Heart right ventricle (tissue), 16 donors: ENCODE measurements at regions not wholly inside any gene's neighbourhood (a gene's known extent, or its start where the extent isn't known, plus 50 kb on each side); places are given as distances from the start of the nearest gene placed in this dataset.

ENCODE experiments used
- ATAC-seq, 8 donors: fragments of 200-7000 bp; cut with Tn5 transposase; one replicate each; pipeline ENCODE4 v1.9.1; 2020; ENCODE audit warnings: mild to moderate bottlenecking in 8 of 8, moderate library complexity in 8 of 8, moderate number of reproducible peaks in 1 of 8
- DNase-seq, 2 donors: peaks; one replicate each; pipeline ENCODE4 v3.0.0-alpha.2; 2020
- H3K27ac ChIP-seq, 10 donors: fragments of 200-600 bp; sonication (generic) in 2 of 10; one replicate each; pipeline versions ENCODE4 v1.5.0 to v1.8.0; 2020 to 2022; ENCODE audit warnings: mild to moderate bottlenecking in 3 of 10
- H3K27me3 ChIP-seq, 7 donors: fragments of 200-600 bp; one replicate each; pipeline ENCODE4 v1.8.0; 2021 to 2022; ENCODE audit warnings: mild to moderate bottlenecking in 2 of 7
- H3K36me3 ChIP-seq, 9 donors: fragments of 200-600 bp; sonication (generic) in 1 of 9; one replicate each; pipeline versions ENCODE4 v1.5.0 to v1.8.0; 2020 to 2022; ENCODE audit warnings: mild to moderate bottlenecking in 2 of 9
- H3K4me1 ChIP-seq, 9 donors: fragments of 200-600 bp; sonication (generic) in 1 of 9; one replicate each; pipeline versions ENCODE4 v1.5.0 to v1.8.0; 2020 to 2022; ENCODE audit warnings: mild to moderate bottlenecking in 4 of 9
- H3K4me3 ChIP-seq, 10 donors: fragments of 200-600 bp; sonication (generic) in 2 of 10; one replicate each; pipeline versions ENCODE4 v1.5.0 to v1.8.0; 2020 to 2022; ENCODE audit warnings: mild to moderate bottlenecking in 7 of 10, moderate library complexity in 2 of 10
- H3K9me3 ChIP-seq, 11 donors: fragments of 200-600 bp in 10 of 11; sonication (generic) in 2 of 11; one replicate each; pipeline versions ENCODE4 v1.5.0 to v1.8.0; 2013 to 2022; ENCODE audit warnings: mild to moderate bottlenecking in 2 of 11, control low read depth in 1 of 11, moderate library complexity in 1 of 11
- CTCF ChIP-seq, 9 donors: fragments of 200-600 bp; sonication (generic) in 2 of 9; IDR thresholded peaks; one replicate each; pipeline versions ENCODE4 v1.5.0 to v1.8.0; 2021 to 2022; ENCODE audit warnings: antibody characterized with exemption in 9 of 9, mild to moderate bottlenecking in 5 of 9, moderate library complexity in 1 of 9
- WGBS, 2 donors: extraction: QIAGEN DNeasy Blood & Tissue Kit; methylation state at CpG; one replicate each; pipeline ENCODE4 v1.1.7; 2013; ENCODE audit warnings: inconsistent platforms in 1 of 2; 5-methylcytosine and 5-hydroxymethylcytosine counted together
- intact Hi-C, 10 donors: fragments of 100-400 bp; cut with DNase I; formaldehyde crosslinking; loops; one replicate each; pipeline versions ENCODE4 v1.11.1 to v1.14.2; 2022
- donor health status: Arrhythmogenic right ventricular cardiomyopathy.
- donor health status: ischemic (EF 13 %, LVEDD 7.1; RV severe dilation, severe dysfunction).
- donor health status: healthy with polysubstance abuse.
- donor health status: DM: no; HTN: yes; CAD: no.
- donor health status: DM: no; HTN: no; CAD: no.
- donor health status: ischemic (EF 25% LVEDD 6.9; RV normal size, moderate dysfunction).
- donor health status: ischemic (EF 25% LVEDD 5.7; RV mildly dilated, moderate dysfunction).
- donor health status: healthy.
- donor health status: DM: yes; HTN: yes; CAD: no.
- donor health status: Ischemic cardiomyopathy.
- donor health status: ischemic (EF 35%, LVEDD 5.7; RV mildly dilated, moderate dysfunction).
- donor health status: nonischemic (EF 11% LVEDD 7.7; RV severe dilation, severe dysfunction).
- donor health status: DM: yes; HTN: yes; CAD: no.
- donor health status: PGD.
- donor health status: ischemic (EF 29% LVEDD 5.4; RV normal size, mild dysfunction).
- donor health status: nonischemic (EF 23%, LVEDD 6.1; RV moderate dilation, normal function).

GRCh38 chr11:76607431-76607830 is 63.1 kb downstream of the LRRC32 start:
- WGBS, 2 donors, result 98 to 100% methylated on average over 2 of the region's 2 CpGs
- Histone ChIP-seq H3K27me3 (no peaks in the 10 kb centered on the region), H3K4me1 (peaks cover 35 to 77% (median 61%) of the 10 kb centered on the region in 9 donors), H3K27ac (peak overlapping the region in 1 of 10 donors; percentile 64), H3K36me3 (no peaks in the 10 kb centered on the region), H3K9me3 (no peaks in the 10 kb centered on the region), H3K4me3 (no peak overlapping the region)
- intact Hi-C loops, result loop anchor here in 1 of 10 donors (5.0 kb wide), 1 partner anchor 35 kb away; no protein-coding TSS in a partner anchor
- ATAC-seq, result no peak
- DNase-seq, result no peak
- TF ChIP-seq CTCF (IDR thresholded peaks at IDR 0.05), result no peak

GRCh38 chr11:76605338-76606074 is 65.0 kb downstream of the LRRC32 start:
- ATAC-seq (no peak), DNase-seq (peak in 1 of 2 donors; percentile 6)
- H3K27ac ChIP-seq, result peak overlapping the region in 8 of 10 donors; percentile 20 to 88 (median 64)
- H3K4me1 ChIP-seq, result peaks cover 26 to 67% (median 57%) of the 10 kb centered on the region in 9 donors
- intact Hi-C loops, result loop anchor here in 1 of 10 donors (5.0 kb wide), 1 partner anchor 33 kb away; no protein-coding TSS in a partner anchor
- WGBS, 2 donors, result 81 to 86% methylated on average over 8 of the region's 8 CpGs
- H3K27me3 ChIP-seq, result no peaks in the 10 kb centered on the region
- no peaks in the 10 kb centered on the region for H3K9me3 ChIP-seq
- no peak overlapping the region for H3K4me3 ChIP-seq
- H3K36me3 ChIP-seq, result no peaks in the 10 kb centered on the region
- no peak for TF ChIP-seq CTCF (IDR thresholded peaks at IDR 0.05)

GRCh38 chr11:76604626-76605241 is 65.8 kb downstream of the LRRC32 start:
- DNase-seq, result peak; percentile 68 to 84
- no peaks in the 10 kb centered on the region for H3K27me3 ChIP-seq
- peak overlapping the region in 9 of 10 donors; percentile 6 to 88 (median 73) for H3K27ac ChIP-seq
- peaks cover 26 to 59% (median 49%) of the 10 kb centered on the region in 9 donors for H3K4me1 ChIP-seq
- intact Hi-C loops, result loop anchor here in 3 of 10 donors (5.0 kb wide), 2 partner anchors 32 to 68 kb away; partner anchors contain the start of gene LRRC32 (in 2 of the 3)
- ATAC-seq, result peak; percentile 61 to 82 (median 76)
- no peak overlapping the region for H3K4me3 ChIP-seq
- 48 to 54% methylated on average over 8 of the region's 8 CpGs for whole genome bisulfite sequencing, 2 donors
- TF ChIP-seq CTCF (IDR thresholded peaks at IDR 0.05), result no peak
- no peaks in the 10 kb centered on the region for H3K36me3 ChIP-seq
- H3K9me3 ChIP-seq, result no peaks in the 10 kb centered on the region

GRCh38 chr11:76604081-76604625 is 66.4 kb downstream of the LRRC32 start:
- no peaks in the 10 kb centered on the region for H3K27me3 ChIP-seq
- H3K36me3 ChIP-seq, result no peaks in the 10 kb centered on the region
- H3K27ac ChIP-seq, result peak overlapping the region in 9 of 10 donors; percentile 6 to 88 (median 73)
- DNase-seq (peak in 1 of 2 donors; percentile 16), ATAC-seq (peak in 6 of 8 donors; percentile 2 to 38 (median 25))
- H3K4me3 ChIP-seq, result no peak overlapping the region
- intact Hi-C loops, result loop anchor here in 2 of 10 donors (5.0 kb wide), 1 partner anchor 68 kb away; the partner anchor contains the start of gene LRRC32 (in 2 of the 2)
- no peak for TF ChIP-seq CTCF (IDR thresholded peaks at IDR 0.05)
- 83 to 86% methylated on average over 12 of the region's 12 CpGs for WGBS, 2 donors
- H3K9me3 ChIP-seq, result no peaks in the 10 kb centered on the region
- peaks cover 26 to 60% (median 50%) of the 10 kb centered on the region in 9 donors for H3K4me1 ChIP-seq
